Upper lobe of right lung (tissue), 1 donor: ENCODE measurements at regions not wholly inside any gene's neighbourhood (a gene's known extent, or its start where the extent isn't known, plus 50 kb on each side); places are given as distances from the start of the nearest gene placed in this dataset.

ENCODE experiments used
- ATAC-seq: fragments of 200-7000 bp; cut with Tn5 transposase; one replicate; pipeline ENCODE4 v1.9.1; 2020; ENCODE audit warnings: mild to moderate bottlenecking, moderate library complexity
- DNase-seq: peaks from one replicate; pipeline ENCODE4 v3.0.0-alpha.2; 2020
- H3K27ac ChIP-seq: fragments of 200-600 bp; one replicate; pipeline ENCODE4 v1.8.0; 2022
- H3K27me3 ChIP-seq: fragments of 200-600 bp; one replicate; pipeline ENCODE4 v1.8.0; 2022; ENCODE audit warnings: mild to moderate bottlenecking
- H3K36me3 ChIP-seq: fragments of 200-600 bp; one replicate; pipeline ENCODE4 v1.8.0; 2022
- H3K4me1 ChIP-seq: fragments of 200-600 bp; one replicate; pipeline ENCODE4 v1.8.0; 2022
- H3K4me3 ChIP-seq: fragments of 200-600 bp; one replicate; pipeline ENCODE4 v1.8.0; 2022; ENCODE audit warnings: mild to moderate bottlenecking
- H3K9me3 ChIP-seq: fragments of 200-600 bp; one replicate; pipeline ENCODE4 v1.8.0; 2022
- intact Hi-C: fragments of 100-400 bp; cut with DNase I; formaldehyde crosslinking; loops from one replicate; pipeline ENCODE4 v1.11.0; 2022
- TF ChIP-seq, protein P1 (sequence below): fragments of 200-600 bp; IDR thresholded peaks from one replicate; pipeline ENCODE4 v1.8.0; 2022; ENCODE audit warnings: antibody characterized with exemption
- donor health status: DM: no; HTN: yes; CAD: no; lungs with severe emphysema.

DNA sequence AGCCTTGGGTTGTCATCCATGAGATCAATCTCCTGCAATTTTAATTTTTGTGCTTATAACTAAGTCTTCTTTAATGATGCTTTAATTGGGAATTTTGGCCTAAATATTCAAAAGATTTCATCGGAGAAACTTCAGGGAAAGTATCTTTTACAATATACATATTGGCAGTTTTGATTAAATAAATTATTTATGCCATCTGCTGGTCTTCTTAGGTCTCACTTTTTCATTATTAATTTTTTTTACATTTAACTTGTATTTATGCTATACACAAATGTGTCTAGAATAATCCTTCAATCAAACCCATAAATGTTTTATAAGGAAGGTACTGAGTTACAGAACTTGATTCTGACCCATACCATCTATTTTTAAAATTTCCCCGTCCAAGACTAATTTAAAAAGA is 95.1 kb upstream of the XPO1 start:
- TF ChIP-seq, protein P1, sequence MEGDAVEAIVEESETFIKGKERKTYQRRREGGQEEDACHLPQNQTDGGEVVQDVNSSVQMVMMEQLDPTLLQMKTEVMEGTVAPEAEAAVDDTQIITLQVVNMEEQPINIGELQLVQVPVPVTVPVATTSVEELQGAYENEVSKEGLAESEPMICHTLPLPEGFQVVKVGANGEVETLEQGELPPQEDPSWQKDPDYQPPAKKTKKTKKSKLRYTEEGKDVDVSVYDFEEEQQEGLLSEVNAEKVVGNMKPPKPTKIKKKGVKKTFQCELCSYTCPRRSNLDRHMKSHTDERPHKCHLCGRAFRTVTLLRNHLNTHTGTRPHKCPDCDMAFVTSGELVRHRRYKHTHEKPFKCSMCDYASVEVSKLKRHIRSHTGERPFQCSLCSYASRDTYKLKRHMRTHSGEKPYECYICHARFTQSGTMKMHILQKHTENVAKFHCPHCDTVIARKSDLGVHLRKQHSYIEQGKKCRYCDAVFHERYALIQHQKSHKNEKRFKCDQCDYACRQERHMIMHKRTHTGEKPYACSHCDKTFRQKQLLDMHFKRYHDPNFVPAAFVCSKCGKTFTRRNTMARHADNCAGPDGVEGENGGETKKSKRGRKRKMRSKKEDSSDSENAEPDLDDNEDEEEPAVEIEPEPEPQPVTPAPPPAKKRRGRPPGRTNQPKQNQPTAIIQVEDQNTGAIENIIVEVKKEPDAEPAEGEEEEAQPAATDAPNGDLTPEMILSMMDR, result peak; percentile 9
- DNase-seq (no peak), ATAC-seq (no peak)
- Histone ChIP-seq H3K9me3 (no peaks in the 10 kb centered on the region), H3K4me3 (no peak overlapping the region), H3K36me3 (no peaks in the 10 kb centered on the region), H3K27me3 (no peaks in the 10 kb centered on the region), H3K27ac (no peak overlapping the region), H3K4me1 (no peaks in the 10 kb centered on the region)
- intact Hi-C loops, result no loop called here

DNA sequence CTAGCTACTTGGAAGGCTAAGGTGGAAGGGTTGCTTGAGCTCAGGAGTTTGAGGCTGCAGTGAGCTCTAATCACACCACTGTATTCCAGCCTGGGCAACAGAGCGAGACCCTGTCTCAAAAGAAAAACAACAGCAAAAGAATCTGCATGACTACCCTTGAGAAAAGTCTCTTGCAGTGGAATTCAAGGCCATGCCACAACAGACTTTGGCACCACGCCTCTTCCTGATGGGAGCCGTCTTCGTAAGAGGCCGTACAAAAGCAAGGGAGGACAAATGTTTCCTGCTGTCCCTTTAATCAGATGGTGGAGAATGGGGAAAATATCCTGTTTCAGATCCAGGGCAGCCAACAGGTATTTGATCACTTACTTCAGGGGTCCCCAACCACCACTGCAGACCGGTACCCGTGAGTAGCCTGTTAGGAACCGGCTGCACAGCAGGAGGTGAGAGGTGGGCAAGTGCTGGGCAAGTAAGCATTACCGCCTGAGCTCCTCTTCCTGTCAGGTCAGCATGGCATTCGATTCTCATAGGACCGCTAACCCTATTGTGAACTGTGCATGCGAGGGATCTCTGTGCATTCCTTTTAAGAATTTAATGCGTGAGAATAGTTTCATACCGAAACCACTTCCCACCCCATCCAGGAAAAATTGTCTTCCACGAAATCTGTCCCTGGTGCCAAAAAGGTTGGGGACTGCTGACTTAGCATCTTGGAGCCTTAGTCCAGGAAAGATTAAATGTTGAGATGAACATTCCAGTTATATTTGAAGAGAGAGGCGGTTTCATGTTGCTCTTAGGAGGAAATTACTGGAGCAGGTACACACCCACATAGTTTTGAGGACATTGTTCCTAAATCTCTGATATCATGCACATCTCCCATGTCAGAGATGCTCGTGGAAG is 94.4 kb upstream of the XPO1 start:
- no peak for DNase-seq
- Histone ChIP-seq H3K9me3 (no peaks in the 10 kb centered on the region), H3K27ac (no peak overlapping the region), H3K4me1 (no peaks in the 10 kb centered on the region), H3K36me3 (no peaks in the 10 kb centered on the region), H3K4me3 (no peak overlapping the region), H3K27me3 (no peaks in the 10 kb centered on the region)
- TF ChIP-seq, protein P1, result no peak
- no peak for ATAC-seq
- intact Hi-C loops, result no loop called here

DNA sequence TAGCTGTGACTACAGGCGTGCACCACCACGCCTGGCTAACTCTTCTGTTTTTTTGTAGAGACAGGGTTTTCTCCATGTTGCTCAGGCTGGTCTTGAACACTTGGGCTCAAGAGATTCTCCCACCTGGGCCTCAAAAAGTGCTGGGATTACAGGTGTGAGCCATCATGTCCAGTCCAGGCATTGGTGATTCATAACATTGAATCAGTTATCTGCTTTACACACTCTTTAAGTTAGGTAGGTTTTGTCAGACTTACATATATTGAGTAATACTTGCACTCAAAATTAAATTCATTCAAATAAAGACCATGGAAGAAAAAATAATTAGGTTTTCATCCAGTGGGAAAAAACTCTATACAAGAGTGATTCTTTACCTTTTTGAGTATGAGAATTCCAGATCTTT is 93.2 kb upstream of the XPO1 start:
- ATAC-seq (no peak), DNase-seq (no peak)
- Histone ChIP-seq H3K27me3 (no peaks in the 10 kb centered on the region), H3K27ac (no peak overlapping the region), H3K9me3 (no peaks in the 10 kb centered on the region), H3K4me3 (no peak overlapping the region), H3K4me1 (no peaks in the 10 kb centered on the region), H3K36me3 (no peaks in the 10 kb centered on the region)
- intact Hi-C loops, result no loop called here
- TF ChIP-seq, protein P1, result no peak

DNA sequence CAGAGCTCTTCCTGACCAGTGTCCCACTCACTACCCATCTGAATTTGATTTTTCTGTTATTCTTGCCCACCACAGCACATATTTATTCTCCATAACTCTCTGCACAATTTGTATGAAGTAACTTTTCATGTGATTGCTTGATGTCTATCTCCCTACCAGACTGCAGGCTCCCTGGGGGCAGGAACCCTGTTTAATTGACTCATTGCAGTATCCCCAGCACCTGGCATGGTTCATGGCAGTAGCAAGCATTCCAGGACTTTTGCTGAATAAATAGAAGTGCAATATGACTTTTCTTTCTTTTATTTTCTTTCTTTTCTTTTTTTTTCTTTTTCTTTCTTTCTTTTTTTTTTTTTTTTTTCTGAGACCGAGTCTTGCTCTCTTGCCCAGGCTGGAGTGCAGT is 88.7 kb upstream of the XPO1 start:
- no peaks in the 10 kb centered on the region for H3K36me3 ChIP-seq

DNA sequence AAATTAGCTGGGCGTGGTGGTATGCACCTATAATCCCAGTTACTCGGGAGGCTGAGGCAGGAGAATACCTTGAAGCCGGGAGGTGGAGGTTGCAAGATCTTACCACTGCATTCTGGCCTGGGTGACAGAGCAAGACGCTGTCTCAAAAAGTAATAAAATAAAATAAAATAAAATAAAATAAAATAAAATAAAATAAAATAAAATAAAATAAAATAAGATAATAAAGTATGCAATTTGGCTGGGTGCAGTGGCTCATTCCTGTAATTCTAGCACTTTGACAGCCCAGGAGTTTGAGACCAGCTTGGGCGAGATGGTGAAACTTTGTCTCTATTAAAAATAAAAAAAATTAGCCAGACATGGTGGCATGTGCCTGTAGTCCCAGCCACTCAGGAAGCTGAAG is 85.6 kb upstream of the XPO1 start:
- H3K4me1 ChIP-seq, result no peaks in the 10 kb centered on the region
- TF ChIP-seq, protein P1, result no peak
- no peak overlapping the region for H3K4me3 ChIP-seq
- DNase-seq (no peak), ATAC-seq (no peak)
- intact Hi-C loops, result no loop called here
- no peak overlapping the region for H3K27ac ChIP-seq
- H3K27me3 ChIP-seq, result no peaks in the 10 kb centered on the region
- H3K36me3 ChIP-seq, result no peaks in the 10 kb centered on the region
- no peaks in the 10 kb centered on the region for H3K9me3 ChIP-seq

More for the DNA sequence above, 88.7 kb upstream of the XPO1 start:
- TF ChIP-seq, protein P1, result no peak
- Histone ChIP-seq H3K4me1 (no peaks in the 10 kb centered on the region), H3K4me3 (no peak overlapping the region), H3K27ac (no peak overlapping the region), H3K27me3 (no peaks in the 10 kb centered on the region), H3K9me3 (no peaks in the 10 kb centered on the region)
- no peak for ATAC-seq
- intact Hi-C loops, result no loop called here
- DNase-seq, result no peak
